Iris pigment epithelial cell (primary cell): ENCODE measurements at regions not wholly inside any gene's neighbourhood (a gene's known extent, or its start where the extent isn't known, plus 50 kb on each side); places are given as distances from the start of the nearest gene placed in this dataset.

ENCODE experiments used
- DNase-seq: peaks from one replicate; pipeline ENCODE4 v3.0.0-alpha.2; 2011; ENCODE audit warnings: low read depth

DNA sequence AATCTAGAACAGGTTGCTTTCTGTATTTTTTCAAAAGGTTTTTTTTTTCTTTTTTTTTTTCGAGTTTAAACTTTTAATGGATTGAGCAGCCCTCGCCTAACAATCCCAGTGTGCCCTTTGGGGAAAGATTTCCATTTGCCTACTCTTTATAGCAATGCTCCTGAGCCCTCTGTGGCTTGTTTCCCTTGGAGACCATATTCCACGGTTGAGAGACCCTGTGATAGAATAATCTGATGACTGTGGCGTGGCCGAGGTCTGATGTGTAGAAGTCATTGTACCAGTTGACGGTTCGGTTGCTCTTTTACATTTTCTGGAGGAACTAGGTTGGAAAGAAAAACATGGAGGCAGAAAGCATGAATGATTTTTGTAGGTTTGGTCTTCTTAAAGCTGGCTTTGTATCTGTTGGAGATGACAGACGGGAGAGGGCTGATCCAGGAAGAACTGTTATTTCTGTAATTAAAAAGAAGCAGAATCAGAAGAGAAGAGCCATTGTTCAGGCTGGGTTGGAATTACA lies 305.7 kb upstream of the NRIP1 start:
- DNase-seq, result no peak

DNA sequence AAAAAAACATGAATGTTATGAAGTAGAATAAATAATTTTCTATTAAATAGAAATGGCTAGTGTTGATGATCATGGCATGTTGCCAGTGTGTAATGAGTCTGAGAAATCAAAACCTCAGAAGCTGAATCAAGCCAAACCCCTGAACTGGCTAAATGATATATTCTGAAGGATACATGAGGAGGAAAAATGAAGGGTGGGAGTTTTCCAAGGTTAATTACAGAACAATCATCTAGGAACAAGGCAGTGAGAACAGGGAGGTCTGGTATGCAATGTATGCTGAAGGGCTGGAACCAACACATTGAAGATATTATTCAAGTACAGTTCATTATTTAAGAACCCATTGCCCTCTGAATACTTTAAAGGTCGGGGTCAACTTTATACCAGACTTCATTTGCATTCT lies 309.1 kb upstream of the NRIP1 start:
- DNase-seq, result no peak

DNA sequence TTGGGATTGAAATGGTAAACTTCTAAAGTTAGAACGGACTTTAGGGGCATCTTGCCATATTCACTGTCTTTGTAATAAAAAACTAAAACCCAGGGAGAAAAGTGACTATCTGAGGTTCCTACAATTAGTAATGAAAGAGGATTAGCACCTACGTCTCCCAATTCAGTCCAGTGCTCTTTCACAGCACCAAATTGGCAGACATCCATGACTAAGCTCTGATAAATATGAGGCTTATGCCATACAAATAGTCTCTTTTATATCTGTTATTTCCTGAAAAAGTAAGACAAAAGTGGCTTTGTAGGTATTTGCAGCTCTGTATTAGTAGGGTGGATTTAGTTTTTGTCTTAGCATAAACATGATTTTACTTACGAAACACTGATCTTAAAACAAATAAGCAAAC lies 315.0 kb upstream of the NRIP1 start:
- peak; percentile 17 for DNase-seq

DNA sequence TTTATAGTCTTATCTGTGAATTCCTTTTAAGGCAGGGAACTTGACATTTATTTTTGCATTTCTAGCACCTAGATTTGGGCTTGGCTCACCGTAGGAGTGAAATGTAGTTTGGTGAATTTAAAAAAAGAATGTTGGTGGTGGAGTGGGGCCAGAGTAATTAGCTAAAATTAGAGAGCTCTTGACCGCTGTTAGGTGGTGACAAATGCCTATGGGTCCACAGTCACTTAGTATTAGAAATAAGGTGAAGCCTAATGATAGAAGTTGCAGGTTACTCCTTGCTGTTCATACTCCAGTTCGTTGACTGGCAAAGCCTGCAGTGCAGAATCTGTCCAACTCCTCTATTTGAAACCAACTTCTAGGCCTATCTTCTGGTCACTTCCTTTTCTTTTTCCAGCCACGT lies 318.8 kb upstream of the NRIP1 start:
- DNase-seq, result no peak

DNA sequence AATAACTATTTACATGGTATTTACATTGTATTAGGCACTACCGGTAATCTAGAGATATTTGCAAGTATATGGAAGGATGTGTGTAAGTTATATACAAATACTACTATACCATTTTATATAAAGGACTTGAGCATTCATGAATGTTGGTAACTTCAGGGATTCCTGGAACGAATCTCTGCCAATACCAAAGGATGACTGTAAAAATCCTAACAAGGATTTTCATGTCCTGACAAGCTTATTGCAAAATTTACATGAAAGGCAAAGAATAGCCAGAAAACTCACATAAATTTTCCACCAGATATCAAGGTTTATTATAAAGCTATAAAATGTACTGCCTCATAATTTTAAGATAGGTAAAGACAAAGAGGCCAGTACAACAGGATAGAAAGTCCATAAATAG lies 325.2 kb upstream of the NRIP1 start:
- no peak for DNase-seq

DNA sequence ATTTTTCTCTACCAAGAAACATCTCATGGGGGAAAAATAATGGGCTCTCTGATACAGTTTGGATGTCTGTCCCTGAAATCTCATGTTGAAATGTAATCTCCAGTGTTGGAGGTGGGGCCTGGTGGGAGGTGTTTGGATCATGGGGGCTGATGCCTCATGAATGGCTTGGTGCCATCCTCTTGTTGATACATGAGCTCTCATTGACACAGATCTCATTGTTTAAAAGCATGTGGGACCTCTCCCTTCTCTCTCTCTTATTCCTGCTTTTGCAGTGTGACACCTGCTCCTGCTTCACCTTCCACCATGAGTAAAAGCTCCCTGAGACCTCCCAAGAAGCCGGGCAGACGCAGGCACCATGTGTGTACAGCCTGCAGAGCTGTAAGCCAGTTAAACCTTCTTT lies 332.5 kb upstream of the NRIP1 start:
- DNase-seq, result no peak

DNA sequence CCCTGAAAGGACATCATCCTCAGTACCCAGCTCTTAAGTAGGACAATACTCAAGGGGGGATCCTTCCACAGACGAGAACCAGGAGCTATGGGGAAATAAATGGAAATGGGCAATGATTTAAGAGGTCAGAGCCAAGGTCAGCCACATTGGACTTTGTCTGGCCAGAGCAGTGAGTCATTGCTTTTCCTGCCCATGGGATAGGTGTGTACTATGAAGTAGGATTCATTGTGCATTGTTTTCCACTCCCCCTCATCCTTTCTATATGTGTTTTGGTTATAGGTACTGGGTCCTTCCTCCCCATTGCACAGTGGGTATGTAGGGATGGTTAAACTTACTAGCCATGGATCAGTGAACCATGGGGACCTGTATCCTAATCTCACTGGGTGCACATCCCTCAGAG lies 328.9 kb upstream of the USP25 start:
- DNase-seq, result no peak

DNA sequence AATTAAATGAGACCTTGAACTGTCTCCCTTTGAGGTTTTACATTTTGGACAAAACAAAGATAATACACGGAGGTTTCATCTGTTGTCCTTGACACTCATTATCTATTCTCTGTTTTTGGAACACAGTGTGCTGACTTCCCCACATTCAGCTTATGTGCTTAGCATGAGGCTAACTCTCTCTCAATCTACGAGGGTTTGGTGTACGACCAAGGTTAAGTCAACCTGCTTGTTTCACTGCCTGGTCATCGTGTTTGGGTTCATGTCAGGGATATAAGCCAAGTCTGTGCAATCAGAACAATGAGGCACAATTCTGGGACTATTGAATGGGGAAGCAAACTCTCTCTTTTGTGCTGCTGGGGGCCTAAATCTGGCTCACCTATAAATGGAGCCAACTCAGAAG lies 328.5 kb upstream of the USP25 start:
- no peak for DNase-seq

DNA sequence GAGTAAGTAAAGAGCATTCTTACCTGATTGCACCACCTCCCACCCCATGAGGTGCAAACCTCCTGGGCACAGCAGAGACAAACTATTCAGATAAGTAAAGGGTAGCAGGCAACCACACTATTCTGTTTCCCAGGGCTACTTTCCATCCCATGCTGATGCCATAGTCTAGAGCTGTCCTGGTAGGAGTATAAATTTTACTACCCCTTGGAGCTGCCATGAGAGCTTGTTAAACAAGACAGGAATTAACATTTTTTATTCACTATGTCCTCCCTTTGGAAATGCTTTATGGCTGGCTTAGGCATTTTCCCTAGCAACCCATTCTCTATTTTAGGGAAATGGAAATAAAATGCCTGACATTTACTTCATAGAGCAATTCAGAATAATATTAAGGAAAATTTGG lies 324.6 kb upstream of the USP25 start:
- DNase-seq, result no peak

DNA sequence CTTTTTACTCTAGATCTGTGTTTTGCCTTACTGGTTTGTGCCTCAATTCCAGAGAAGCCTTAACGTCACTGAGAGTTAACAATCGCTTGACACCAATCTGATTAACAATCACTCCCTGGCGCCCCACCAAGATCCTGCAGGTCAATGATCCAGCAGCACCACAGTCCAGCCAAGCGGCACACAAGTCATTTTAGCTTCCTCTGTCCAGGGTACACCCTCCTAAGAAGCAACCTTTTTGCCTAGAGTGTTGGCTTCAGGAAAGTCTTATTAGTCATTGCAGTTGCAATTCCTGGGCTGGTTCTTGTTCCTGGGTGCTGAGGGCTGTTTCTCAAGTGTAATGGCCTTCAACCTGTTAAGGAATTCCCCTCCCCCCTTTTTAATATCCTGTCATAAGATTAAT lies 323.0 kb upstream of the USP25 start:
- no peak for DNase-seq

DNA sequence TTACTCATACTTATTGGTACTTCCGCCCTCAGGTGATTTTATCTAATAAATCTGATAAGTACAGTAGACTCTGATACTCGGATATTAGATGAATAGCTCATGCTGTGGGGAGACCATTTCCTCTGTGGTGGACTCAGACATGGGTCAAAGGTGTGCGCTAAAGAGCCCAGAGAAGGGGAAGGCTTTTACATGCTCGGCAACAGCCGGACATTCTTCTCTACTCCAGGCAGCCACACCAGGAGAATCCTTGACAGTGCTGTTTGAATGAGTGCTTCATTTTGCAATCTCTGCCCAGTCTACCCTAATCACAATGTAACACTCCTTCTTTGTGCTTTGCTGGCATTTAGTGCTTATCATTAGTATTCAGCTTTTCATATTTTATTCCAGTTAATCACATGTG lies 322.2 kb upstream of the USP25 start:
- no peak for DNase-seq

DNA sequence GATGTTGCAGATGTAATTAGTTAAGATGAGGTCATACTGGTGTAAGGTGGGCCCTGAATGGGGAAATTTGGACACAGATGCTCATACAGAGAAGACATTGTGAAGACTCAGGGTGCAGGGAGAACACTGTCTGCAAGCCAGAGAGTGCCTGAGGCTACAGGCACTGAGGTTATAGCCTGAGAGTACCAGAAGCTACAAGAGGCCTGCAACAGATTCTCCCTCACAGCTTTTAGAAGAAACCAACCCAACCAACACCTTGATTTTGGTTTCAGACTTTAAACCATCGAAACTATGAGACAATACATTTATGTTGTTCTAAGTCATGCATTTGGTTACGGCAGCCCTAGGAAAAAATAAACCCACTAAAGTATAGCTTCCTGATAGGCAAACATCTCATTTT lies 321.7 kb upstream of the USP25 start:
- no peak for DNase-seq

DNA sequence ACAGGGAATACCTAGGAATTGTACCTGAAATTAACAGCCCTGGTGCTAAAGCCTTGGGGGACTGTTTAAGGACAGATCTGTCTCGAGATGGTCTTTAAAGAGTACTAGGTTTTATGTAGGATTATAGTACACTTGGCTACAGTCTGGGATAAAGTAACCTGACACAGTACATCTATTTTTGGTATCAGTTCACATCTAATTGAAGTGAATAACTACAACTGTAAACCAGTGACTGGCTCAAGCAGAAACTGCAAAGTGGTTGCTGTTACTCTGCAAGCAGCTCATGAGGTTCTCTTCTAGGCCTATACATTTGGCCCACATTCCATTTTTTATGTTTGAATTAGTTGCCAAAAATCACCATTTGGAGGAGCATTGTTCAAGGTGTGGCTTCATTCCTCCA lies 320.8 kb upstream of the USP25 start:
- DNase-seq, result no peak

DNA sequence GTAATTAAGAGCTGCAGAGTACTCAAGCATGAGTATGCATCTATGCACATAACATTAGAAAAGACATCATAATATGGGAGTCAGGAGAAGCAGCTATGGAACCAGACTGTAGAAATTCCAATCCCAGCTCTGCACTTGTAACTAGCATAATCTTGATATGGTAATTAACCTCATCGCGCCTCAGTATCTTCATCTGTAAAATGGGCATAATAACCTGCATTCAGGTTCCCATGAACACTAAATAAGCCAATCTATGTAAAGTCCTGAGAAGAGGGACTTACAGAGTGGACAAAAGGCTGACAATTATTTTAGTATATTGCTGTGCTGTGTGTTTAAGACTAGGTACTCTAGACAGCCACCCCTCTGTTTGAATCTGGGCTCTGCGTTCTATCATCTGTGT lies 318.9 kb upstream of the USP25 start:
- DNase-seq, result no peak

DNA sequence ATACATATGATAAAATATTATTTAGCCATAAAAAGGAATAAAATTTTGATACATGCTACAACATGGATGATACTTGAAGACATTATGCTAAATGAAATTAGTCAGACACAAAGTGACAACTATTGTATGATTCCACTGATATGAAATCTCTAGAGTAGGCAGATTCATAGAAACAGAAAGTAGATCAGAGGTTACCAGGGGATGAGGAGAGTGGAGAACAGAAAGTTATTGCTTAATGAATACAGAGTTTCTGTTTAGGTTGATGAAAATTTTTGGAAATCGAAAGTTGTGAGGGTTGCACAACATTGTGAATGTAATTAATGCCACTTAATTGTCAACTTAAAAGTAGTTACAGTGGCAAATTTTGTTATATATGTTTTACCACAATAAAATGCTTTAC lies 315.7 kb upstream of the USP25 start:
- DNase-seq, result no peak

DNA sequence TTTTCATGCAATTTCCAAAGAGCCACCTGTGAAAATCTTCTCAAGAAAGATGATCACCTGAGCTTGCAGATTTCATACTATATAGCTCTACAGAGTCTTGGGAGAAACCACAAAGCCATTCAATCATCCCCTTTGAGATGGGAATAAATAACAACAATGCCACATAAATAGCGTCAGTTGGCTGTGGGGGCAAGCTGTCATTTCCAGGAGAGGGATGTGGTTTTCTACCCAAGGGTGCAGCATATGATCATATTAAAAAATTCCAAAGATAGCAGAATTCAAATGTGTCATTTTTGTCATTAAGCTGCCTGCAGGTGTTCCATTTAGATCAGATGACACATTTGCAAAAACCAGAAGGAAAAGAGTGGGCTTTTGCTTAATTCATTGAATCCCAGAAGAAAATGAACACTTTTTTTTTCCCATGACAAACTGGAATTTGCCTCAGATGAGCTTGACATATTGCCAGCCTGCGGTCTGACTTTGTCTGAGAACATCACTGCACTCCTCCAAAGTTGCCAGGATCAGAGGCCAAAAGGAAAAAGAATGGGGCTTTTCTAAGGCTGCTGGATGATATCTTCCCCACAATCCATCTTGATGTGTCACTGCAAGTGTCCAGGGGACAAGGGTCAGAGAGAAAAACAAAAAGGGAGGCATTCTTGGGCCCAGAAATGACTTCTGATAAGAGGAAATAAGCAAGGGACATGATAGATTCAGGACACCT lies 314.1 kb upstream of the USP25 start:
- peak; percentile 10 for DNase-seq

DNA sequence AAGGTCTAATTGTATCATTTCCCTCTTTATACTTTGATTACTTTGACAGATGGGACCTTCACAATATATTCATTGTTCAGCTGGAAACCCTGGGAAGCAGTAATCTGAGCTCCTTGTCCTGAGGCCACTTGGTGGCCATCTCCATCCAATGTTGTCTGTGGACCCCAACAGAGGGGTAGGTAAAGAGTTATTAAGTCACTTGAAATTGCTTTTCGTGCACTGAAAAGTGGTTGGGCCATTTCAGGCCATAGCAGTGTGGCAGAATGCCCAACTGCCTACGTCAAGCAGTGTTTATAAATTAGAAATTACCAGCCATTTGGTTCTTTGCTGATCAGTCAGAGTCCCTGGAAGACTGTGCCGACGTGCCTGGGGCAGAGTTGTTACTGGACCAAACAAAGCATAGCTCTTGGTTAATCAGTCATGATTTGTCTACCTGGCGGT lies 308.3 kb upstream of the USP25 start:
- no peak for DNase-seq

DNA sequence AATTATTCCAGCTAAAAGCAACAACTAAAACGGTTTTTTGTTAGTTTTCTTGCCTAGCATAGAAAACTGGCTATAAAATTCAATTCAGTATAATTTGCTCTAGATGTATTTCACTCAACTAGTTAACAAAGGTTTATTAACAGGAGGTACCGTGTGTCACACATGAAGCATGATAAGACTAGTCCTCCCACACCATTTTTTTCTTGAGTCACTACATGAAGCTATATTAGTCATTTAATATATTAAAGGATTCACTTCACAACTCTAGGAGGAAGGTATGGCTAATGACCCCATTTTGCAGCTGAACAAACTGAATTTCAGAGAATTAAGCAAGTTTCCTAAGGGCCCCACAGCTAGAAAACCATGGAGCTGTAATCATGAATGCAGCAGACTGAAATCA lies 307.8 kb upstream of the USP25 start:
- no peak for DNase-seq

DNA sequence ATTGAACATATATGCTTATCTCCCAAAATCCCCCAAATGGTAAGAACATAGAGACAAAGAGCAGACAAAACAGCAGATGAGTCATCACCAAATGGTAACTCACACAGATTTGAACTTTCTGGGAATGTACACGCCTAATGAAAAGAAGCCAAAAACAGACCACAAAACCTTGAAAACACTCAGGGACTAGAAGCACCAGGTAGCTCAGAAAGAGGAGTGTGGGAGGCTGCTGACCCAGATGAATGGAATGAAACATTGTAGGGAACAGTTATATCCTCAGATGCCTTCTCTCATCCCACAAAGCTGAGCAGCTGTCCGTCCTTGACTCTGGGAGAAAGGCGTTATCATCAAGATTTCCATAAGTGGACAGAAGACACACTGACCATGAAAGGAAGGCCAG lies 307.0 kb upstream of the USP25 start:
- DNase-seq, result peak; percentile 84

DNA sequence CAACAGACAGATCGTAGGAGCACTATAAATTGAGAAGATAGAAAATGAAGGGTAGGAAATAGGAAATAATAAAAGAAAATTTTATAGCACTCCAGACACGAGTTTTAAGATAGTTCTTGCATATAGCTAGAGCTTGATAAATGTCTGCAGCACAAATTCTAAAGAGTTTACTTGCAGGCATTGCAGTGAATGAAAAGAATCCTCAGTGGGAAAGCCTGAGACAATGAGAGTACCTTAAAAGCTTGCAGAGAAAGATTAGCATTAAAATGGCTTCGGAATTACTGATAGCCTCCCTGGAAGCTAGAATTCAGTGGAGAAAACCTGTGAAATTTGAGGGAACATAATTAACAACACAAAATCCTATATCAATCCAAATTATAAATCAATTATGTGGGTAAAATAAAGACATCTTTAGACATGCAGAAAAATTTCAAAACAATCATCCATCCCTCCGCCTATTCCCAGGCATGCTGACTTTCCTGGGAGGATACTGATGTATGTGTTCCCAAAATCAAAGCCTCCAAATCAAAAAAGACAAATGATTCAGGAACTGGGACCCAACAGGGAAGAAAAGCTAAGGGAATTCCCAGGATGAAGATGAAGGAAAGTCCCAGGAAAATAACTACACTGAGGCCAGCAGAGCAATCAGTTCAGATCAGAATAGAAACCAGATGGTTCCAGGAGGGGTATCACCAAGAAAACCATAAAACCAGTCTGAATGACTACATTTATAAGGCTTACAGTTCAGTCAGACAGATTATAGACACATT lies 305.9 kb upstream of the USP25 start:
- no peak for DNase-seq

DNA sequence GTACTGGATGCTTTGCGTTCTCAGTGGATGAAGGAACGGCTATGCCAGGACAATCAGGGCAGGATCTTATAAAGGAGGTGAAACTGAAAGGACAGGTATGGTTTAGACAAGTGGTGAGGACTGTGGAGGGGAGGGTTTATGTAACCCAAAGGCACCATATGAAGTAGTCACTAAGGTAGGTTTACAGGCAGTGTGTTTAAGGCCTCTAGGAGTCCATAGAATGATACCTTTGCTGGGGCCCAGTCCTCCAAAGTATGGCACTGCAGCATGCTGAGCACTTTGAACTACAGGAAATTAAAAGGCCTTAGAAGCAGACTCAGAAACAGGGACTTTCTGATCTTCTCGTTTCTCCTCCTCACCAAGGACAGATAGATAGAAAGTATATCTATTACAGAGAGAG lies 304.7 kb upstream of the USP25 start:
- no peak for DNase-seq

DNA sequence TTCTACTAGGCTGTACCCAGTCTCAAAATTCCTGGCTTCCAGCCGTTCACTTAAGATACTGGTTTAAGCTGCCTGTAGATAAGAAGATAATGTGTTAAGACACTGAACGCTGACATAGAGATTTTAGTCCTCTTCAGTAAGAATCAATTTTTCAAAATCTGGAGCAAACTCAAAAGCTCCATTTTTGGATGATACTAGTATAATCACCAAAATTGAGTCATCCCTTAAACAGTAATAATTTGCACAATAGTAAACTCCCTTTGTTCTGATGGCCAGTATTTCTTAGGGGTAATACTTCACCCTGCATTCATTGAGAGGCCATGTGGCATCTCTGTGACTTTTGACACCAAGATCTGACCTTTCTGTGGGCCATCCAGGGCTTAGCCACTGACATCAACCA lies 299.8 kb upstream of the USP25 start:
- no peak for DNase-seq

DNA sequence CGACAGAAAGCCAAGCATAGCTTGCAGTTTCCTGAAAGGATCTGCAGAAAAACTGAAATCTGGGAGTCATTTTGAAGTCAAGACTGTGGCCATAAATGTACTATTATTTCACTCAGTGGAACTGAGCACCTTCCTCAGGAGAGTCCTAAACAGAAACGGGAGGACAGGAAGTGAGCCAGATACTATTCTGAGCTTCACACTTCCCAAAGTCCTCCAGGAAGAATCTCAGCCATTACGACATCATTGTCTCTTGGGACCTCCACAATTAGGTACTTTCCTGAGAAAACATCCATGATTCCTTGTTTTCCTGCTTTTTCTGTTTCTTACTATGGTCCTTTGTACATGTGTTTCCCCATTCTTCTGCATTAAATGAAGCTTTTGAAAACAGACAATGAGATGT lies 299.2 kb upstream of the USP25 start:
- no peak for DNase-seq

DNA sequence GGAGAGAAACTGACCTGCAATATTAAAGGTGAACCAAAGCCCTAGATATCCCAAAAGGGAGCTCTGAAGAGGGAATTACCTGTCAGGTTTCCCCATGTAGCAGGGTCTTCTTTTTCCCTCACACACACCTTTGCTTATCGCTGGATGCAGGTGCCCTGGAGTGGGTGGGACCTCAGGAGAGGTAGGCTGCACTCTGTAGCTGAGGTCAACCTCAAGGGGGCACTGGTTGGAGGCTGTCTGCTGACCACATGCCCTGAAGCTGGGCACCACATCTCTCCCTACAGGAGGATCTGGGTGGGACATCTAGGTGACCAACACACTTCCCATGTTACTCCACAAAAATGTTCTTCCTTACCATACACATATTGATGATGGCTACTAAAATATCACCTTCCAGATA lies 298.7 kb upstream of the USP25 start:
- DNase-seq, result no peak
